ENCODE measurements at regions not wholly inside any gene's neighbourhood (a gene's known extent, or its start where the extent isn't known, plus 50 kb on each side); places are given as distances from the start of the nearest gene placed in this dataset.

DNA sequence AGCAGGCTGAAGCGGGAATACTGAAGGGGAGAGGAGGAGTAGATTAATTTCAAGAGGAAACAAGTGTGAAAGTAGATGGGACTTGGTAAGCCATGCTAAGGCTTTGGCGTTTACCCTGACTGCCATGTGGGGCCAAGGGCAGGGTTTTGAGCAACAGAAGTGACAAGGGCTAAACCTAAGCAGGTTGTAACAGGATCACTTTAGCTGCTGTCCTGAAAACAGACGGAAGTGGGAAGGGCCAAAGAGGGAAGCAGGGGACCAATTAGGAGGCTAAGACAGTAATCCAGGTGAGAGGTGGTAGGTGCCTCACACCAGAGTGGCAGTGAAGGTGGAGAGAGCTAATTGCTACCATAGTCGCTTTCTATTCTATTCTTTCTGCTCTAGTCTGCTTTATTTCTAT, 166.5 kb downstream of the PJA1 start:
- intact Hi-C loops (cut with micrococcal nuclease; ENCODE audit: unreplicated experiment): no loop called here
- WGBS (ENCODE audit: insufficient coverage, insufficient replicate concordance, low lambda C conversion rate, missing lambda C conversion rate): 22% methylated on average over 4 of the region's 4 CpGs
- no peak overlapping the region for H3K4me3 ChIP-seq
- no peak overlapping the region for H2AFZ ChIP-seq (ENCODE audit: control insufficient read depth, low read depth, low read length)
- SMC1A ChIA-PET (ENCODE audit: uncharacterized antibody, unreplicated experiment): no interaction called here
- CTCF ChIA-PET: no interaction called here
- H3K9ac ChIP-seq (ENCODE audit: control insufficient read depth, insufficient read depth, low read length): no peak overlapping the region
- no peak for FAIRE-seq
- no peaks in the 10 kb centered on the region for H3K9me3 ChIP-seq (replicated peaks; ENCODE audit: control insufficient read depth, insufficient read depth, low read length)
- no peaks in the 10 kb centered on the region for H4K20me1 ChIP-seq (ENCODE audit: control insufficient read depth, insufficient read depth)
- BruUV-seq (replicated peaks): no TSS peak
- in situ Hi-C loops (cut with MboI): no loop called here
- H3K4me2 ChIP-seq (ENCODE audit: control insufficient read depth, insufficient read depth): no peak overlapping the region
- no peak for ATAC-seq
- H3K36me3 ChIP-seq (ENCODE audit: control insufficient read depth in 2 of 2, insufficient read depth in 2 of 2, low read length in 1 of 2): no peaks in the 10 kb centered on the region
- H3K4me1 ChIP-seq (ENCODE audit: control insufficient read depth, insufficient read depth, low read length): no peaks in the 10 kb centered on the region
- no peak for DNase-seq (ENCODE audit: low read depth, low spot score)
- POLR2A ChIA-PET: no interaction called here
- peaks cover 0 to 3% of the 10 kb centered on the region in 2 experiments; a peak in 3 of 4 replicates for H3K27me3 ChIP-seq (replicated peaks in 1 of 2; ENCODE audit: control insufficient read depth in 2 of 2, insufficient read depth in 2 of 2, low read length in 1 of 2)
- H3K27ac ChIP-seq (ENCODE audit: control insufficient read depth, insufficient read depth): no peak overlapping the region
- RAD21 ChIA-PET (ENCODE audit: unreplicated experiment): no interaction called here
- H3K79me2 ChIP-seq (ENCODE audit: control insufficient read depth, insufficient read depth, low read length): no peaks in the 10 kb centered on the region
- TF ChIP-seq SIX5 (IDR thresholded peaks at IDR 0.05; ENCODE audit: low read depth, low read length, severe bottlenecking): no peak
- no peak for TF ChIP-seq NR2C1 (IDR thresholded peaks at IDR 0.05)
- TF ChIP-seq ZNF207 (IDR thresholded peaks at IDR 0.05; ENCODE audit: borderline replicate concordance): no peak
- TF ChIP-seq ZNF687 (IDR thresholded peaks at IDR 0.05): no peak
- TF ChIP-seq, protein P1, sequence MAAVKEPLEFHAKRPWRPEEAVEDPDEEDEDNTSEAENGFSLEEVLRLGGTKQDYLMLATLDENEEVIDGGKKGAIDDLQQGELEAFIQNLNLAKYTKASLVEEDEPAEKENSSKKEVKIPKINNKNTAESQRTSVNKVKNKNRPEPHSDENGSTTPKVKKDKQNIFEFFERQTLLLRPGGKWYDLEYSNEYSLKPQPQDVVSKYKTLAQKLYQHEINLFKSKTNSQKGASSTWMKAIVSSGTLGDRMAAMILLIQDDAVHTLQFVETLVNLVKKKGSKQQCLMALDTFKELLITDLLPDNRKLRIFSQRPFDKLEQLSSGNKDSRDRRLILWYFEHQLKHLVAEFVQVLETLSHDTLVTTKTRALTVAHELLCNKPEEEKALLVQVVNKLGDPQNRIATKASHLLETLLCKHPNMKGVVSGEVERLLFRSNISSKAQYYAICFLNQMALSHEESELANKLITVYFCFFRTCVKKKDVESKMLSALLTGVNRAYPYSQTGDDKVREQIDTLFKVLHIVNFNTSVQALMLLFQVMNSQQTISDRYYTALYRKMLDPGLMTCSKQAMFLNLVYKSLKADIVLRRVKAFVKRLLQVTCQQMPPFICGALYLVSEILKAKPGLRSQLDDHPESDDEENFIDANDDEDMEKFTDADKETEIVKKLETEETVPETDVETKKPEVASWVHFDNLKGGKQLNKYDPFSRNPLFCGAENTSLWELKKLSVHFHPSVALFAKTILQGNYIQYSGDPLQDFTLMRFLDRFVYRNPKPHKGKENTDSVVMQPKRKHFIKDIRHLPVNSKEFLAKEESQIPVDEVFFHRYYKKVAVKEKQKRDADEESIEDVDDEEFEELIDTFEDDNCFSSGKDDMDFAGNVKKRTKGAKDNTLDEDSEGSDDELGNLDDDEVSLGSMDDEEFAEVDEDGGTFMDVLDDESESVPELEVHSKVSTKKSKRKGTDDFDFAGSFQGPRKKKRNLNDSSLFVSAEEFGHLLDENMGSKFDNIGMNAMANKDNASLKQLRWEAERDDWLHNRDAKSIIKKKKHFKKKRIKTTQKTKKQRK (IDR thresholded peaks at IDR 0.05; ENCODE audit: low read depth, low read length): no peak
- TF ChIP-seq, protein P2, sequence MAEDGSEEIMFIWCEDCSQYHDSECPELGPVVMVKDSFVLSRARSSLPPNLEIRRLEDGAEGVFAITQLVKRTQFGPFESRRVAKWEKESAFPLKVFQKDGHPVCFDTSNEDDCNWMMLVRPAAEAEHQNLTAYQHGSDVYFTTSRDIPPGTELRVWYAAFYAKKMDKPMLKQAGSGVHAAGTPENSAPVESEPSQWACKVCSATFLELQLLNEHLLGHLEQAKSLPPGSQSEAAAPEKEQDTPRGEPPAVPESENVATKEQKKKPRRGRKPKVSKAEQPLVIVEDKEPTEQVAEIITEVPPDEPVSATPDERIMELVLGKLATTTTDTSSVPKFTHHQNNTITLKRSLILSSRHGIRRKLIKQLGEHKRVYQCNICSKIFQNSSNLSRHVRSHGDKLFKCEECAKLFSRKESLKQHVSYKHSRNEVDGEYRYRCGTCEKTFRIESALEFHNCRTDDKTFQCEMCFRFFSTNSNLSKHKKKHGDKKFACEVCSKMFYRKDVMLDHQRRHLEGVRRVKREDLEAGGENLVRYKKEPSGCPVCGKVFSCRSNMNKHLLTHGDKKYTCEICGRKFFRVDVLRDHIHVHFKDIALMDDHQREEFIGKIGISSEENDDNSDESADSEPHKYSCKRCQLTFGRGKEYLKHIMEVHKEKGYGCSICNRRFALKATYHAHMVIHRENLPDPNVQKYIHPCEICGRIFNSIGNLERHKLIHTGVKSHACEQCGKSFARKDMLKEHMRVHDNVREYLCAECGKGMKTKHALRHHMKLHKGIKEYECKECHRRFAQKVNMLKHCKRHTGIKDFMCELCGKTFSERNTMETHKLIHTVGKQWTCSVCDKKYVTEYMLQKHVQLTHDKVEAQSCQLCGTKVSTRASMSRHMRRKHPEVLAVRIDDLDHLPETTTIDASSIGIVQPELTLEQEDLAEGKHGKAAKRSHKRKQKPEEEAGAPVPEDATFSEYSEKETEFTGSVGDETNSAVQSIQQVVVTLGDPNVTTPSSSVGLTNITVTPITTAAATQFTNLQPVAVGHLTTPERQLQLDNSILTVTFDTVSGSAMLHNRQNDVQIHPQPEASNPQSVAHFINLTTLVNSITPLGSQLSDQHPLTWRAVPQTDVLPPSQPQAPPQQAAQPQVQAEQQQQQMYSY (CRISPR knock-in tag; IDR thresholded peaks at IDR 0.05): no peak
- no peak for TF ChIP-seq MEF2A (IDR thresholded peaks at IDR 0.05; ENCODE audit: insufficient read depth, low read depth, low read length)
- no peak for TF ChIP-seq EGR1 (IDR thresholded peaks at IDR 0.05; ENCODE audit: borderline replicate concordance in 1 of 2, low read depth in 2 of 2, low read length in 2 of 2)
- TF ChIP-seq CBFB (IDR thresholded peaks at IDR 0.05; ENCODE audit: low read depth): no peak
- TF ChIP-seq MYC (IDR thresholded peaks at IDR 0.05; ENCODE audit: insufficient read depth, insufficient read length, insufficient replicate concordance, low read length, severe bottlenecking): no peak
- TF ChIP-seq LARP7 (IDR thresholded peaks at IDR 0.05): no peak

Measured in GM12878 (cell line).